ENCODE measurements at regions not wholly inside any gene's neighbourhood (a gene's known extent, or its start where the extent isn't known, plus 50 kb on each side); places are given as distances from the start of the nearest gene placed in this dataset.

GRCh38 chr11:44409558-44410236, 99.8 kb upstream of the ALX4 start:
- H3K27me3 ChIP-seq (ENCODE audit: control insufficient read depth, insufficient read depth, low read length) = peaks cover 3% of the 10 kb centered on the region
- H3K27ac ChIP-seq (ENCODE audit: low read length) = no peak overlapping the region
- 92% methylated on average over 6 of the region's 9 CpGs for WGBS (ENCODE audit: insufficient coverage)
- H3K36me3 ChIP-seq (ENCODE audit: control insufficient read depth, insufficient read depth, low read length) = no peaks in the 10 kb centered on the region
- H3K4me3 ChIP-seq (ENCODE audit: low read length) = no peak overlapping the region
- no peak for DNase-seq
- peaks cover 20% of the 10 kb centered on the region for H3K4me1 ChIP-seq (ENCODE audit: control insufficient read depth, insufficient read depth, low read length)
- peaks cover 4% of the 10 kb centered on the region for H3K9me3 ChIP-seq (replicated peaks; ENCODE audit: control insufficient read depth, low read depth, low read length)

GRCh38 chr11:44416776-44417175, 106.8 kb upstream of the ALX4 start:
- Histone ChIP-seq H3K27ac (ENCODE audit: low read length) (no peak overlapping the region), H3K4me1 (ENCODE audit: control insufficient read depth, insufficient read depth, low read length) (peaks cover 13% of the 10 kb centered on the region), H3K36me3 (ENCODE audit: control insufficient read depth, insufficient read depth, low read length) (no peaks in the 10 kb centered on the region), H3K9me3 (replicated peaks; ENCODE audit: control insufficient read depth, low read depth, low read length) (peaks cover under 1% of the 10 kb centered on the region), H3K4me3 (ENCODE audit: low read length) (no peak overlapping the region), H3K27me3 (ENCODE audit: control insufficient read depth, insufficient read depth, low read length) (no peaks in the 10 kb centered on the region)
- no peak for DNase-seq

GRCh38 chr11:44417731-44418455, 108.0 kb upstream of the ALX4 start:
- peaks cover 16% of the 10 kb centered on the region for H3K4me1 ChIP-seq (ENCODE audit: control insufficient read depth, insufficient read depth, low read length)
- DNase-seq = no peak
- 88% methylated on average over 5 of the region's 7 CpGs for WGBS (ENCODE audit: insufficient coverage)
- no peaks in the 10 kb centered on the region for H3K36me3 ChIP-seq (ENCODE audit: control insufficient read depth, insufficient read depth, low read length)
- no peak overlapping the region for H3K27ac ChIP-seq (ENCODE audit: low read length)
- H3K4me3 ChIP-seq (ENCODE audit: low read length) = no peak overlapping the region
- H3K27me3 ChIP-seq (ENCODE audit: control insufficient read depth, insufficient read depth, low read length) = no peaks in the 10 kb centered on the region
- no peaks in the 10 kb centered on the region for H3K9me3 ChIP-seq (replicated peaks; ENCODE audit: control insufficient read depth, low read depth, low read length)

- Histone ChIP-seq H3K27me3 (ENCODE audit: control insufficient read depth, insufficient read depth, low read length) (no peaks in the 10 kb centered on the region), H3K9me3 (replicated peaks; ENCODE audit: control insufficient read depth, low read depth, low read length) (no peaks in the 10 kb centered on the region), H3K4me3 (ENCODE audit: low read length) (no peak overlapping the region), H3K4me1 (ENCODE audit: control insufficient read depth, insufficient read depth, low read length) (peaks cover 16% of the 10 kb centered on the region), H3K36me3 (ENCODE audit: control insufficient read depth, insufficient read depth, low read length) (no peaks in the 10 kb centered on the region), H3K27ac (ENCODE audit: low read length) (no peak overlapping the region)
- 67% methylated on average over 3 of the region's 7 CpGs for WGBS (ENCODE audit: insufficient coverage)
- DNase-seq = no peak
Observed at GRCh38 chr11:44418456-44418830, 108.5 kb upstream of the ALX4 start.

GRCh38 chr11:44421090-44421675, 111.2 kb upstream of the ALX4 start:
- Histone ChIP-seq H3K4me3 (ENCODE audit: low read length) (no peak overlapping the region), H3K27me3 (ENCODE audit: control insufficient read depth, insufficient read depth, low read length) (no peaks in the 10 kb centered on the region), H3K36me3 (ENCODE audit: control insufficient read depth, insufficient read depth, low read length) (no peaks in the 10 kb centered on the region), H3K9me3 (replicated peaks; ENCODE audit: control insufficient read depth, low read depth, low read length) (no peaks in the 10 kb centered on the region), H3K4me1 (ENCODE audit: control insufficient read depth, insufficient read depth, low read length) (peaks cover 16% of the 10 kb centered on the region), H3K27ac (ENCODE audit: low read length) (peak overlapping the region; percentile 47)
- peak; percentile 26 for DNase-seq
- WGBS (ENCODE audit: insufficient coverage) = 38% methylated on average over 7 of the region's 9 CpGs

GRCh38 chr11:44423289-44423688, 113.3 kb upstream of the ALX4 start:
- Histone ChIP-seq H3K4me3 (ENCODE audit: low read length) (no peak overlapping the region), H3K27ac (ENCODE audit: low read length) (no peak overlapping the region), H3K4me1 (ENCODE audit: control insufficient read depth, insufficient read depth, low read length) (peaks cover 16% of the 10 kb centered on the region), H3K27me3 (ENCODE audit: control insufficient read depth, insufficient read depth, low read length) (peaks cover 2% of the 10 kb centered on the region), H3K36me3 (ENCODE audit: control insufficient read depth, insufficient read depth, low read length) (no peaks in the 10 kb centered on the region), H3K9me3 (replicated peaks; ENCODE audit: control insufficient read depth, low read depth, low read length) (no peaks in the 10 kb centered on the region)
- DNase-seq = no peak
- 80% methylated on average over 4 of the region's 5 CpGs for WGBS (ENCODE audit: insufficient coverage)

- no peak overlapping the region for H3K4me3 ChIP-seq (ENCODE audit: low read length)
- H3K36me3 ChIP-seq (ENCODE audit: control insufficient read depth, insufficient read depth, low read length) = no peaks in the 10 kb centered on the region
- H3K4me1 ChIP-seq (ENCODE audit: control insufficient read depth, insufficient read depth, low read length) = peaks cover 16% of the 10 kb centered on the region
- peaks cover 2% of the 10 kb centered on the region for H3K27me3 ChIP-seq (ENCODE audit: control insufficient read depth, insufficient read depth, low read length)
- WGBS (ENCODE audit: insufficient coverage) = no CpG with 5 or more reads among the region's 4 CpGs
- H3K9me3 ChIP-seq (replicated peaks; ENCODE audit: control insufficient read depth, low read depth, low read length) = no peaks in the 10 kb centered on the region
- DNase-seq = no peak
- no peak overlapping the region for H3K27ac ChIP-seq (ENCODE audit: low read length)
Observed at GRCh38 chr11:44424841-44425240, 114.9 kb upstream of the ALX4 start.

GRCh38 chr11:44426119-44426518, 116.2 kb upstream of the ALX4 start:
- Histone ChIP-seq H3K27ac (ENCODE audit: low read length) (no peak overlapping the region), H3K9me3 (replicated peaks; ENCODE audit: control insufficient read depth, low read depth, low read length) (no peaks in the 10 kb centered on the region), H3K4me3 (ENCODE audit: low read length) (no peak overlapping the region), H3K27me3 (ENCODE audit: control insufficient read depth, insufficient read depth, low read length) (peaks cover 2% of the 10 kb centered on the region), H3K4me1 (ENCODE audit: control insufficient read depth, insufficient read depth, low read length) (peaks cover 9% of the 10 kb centered on the region), H3K36me3 (ENCODE audit: control insufficient read depth, insufficient read depth, low read length) (no peaks in the 10 kb centered on the region)
- no peak for DNase-seq
- WGBS (ENCODE audit: insufficient coverage) = 77% methylated on average over 8 of the region's 8 CpGs

GRCh38 chr11:44426958-44427357, 117.0 kb upstream of the ALX4 start:
- no peak for DNase-seq
- Histone ChIP-seq H3K4me1 (ENCODE audit: control insufficient read depth, insufficient read depth, low read length) (peaks cover under 1% of the 10 kb centered on the region), H3K27ac (ENCODE audit: low read length) (no peak overlapping the region), H3K27me3 (ENCODE audit: control insufficient read depth, insufficient read depth, low read length) (peaks cover 2% of the 10 kb centered on the region), H3K9me3 (replicated peaks; ENCODE audit: control insufficient read depth, low read depth, low read length) (no peaks in the 10 kb centered on the region), H3K36me3 (ENCODE audit: control insufficient read depth, insufficient read depth, low read length) (no peaks in the 10 kb centered on the region), H3K4me3 (ENCODE audit: low read length) (no peak overlapping the region)
- WGBS (ENCODE audit: insufficient coverage) = 82% methylated on average over 11 of the region's 11 CpGs

GRCh38 chr11:44427432-44427831, 117.5 kb upstream of the ALX4 start:
- 49% methylated on average over 6 of the region's 8 CpGs for WGBS (ENCODE audit: insufficient coverage)
- no peaks in the 10 kb centered on the region for H3K4me1 ChIP-seq (ENCODE audit: control insufficient read depth, insufficient read depth, low read length)

More at GRCh38 chr11:44427432-44427831, 117.5 kb upstream of the ALX4 start:
- Histone ChIP-seq H3K4me3 (ENCODE audit: low read length) (no peak overlapping the region), H3K36me3 (ENCODE audit: control insufficient read depth, insufficient read depth, low read length) (no peaks in the 10 kb centered on the region), H3K27me3 (ENCODE audit: control insufficient read depth, insufficient read depth, low read length) (peaks cover 2% of the 10 kb centered on the region), H3K9me3 (replicated peaks; ENCODE audit: control insufficient read depth, low read depth, low read length) (no peaks in the 10 kb centered on the region), H3K27ac (ENCODE audit: low read length) (no peak overlapping the region)
- no peak for DNase-seq

Measured in muscle of leg (tissue), 3 donors.